ENCODE measurements at regions not wholly inside any gene's neighbourhood (a gene's known extent, or its start where the extent isn't known, plus 50 kb on each side); places are given as distances from the start of the nearest gene placed in this dataset.

- TF ChIP-seq ZNF395 (CRISPR knock-in tag; IDR thresholded peaks at IDR 0.05): no peak
- no peak for TF ChIP-seq ZNF263 (CRISPR knock-in tag; IDR thresholded peaks at IDR 0.05; ENCODE audit: borderline replicate concordance)
- TF ChIP-seq SMAD4 (CRISPR knock-in tag; conservative IDR thresholded peaks at IDR 0.05): no peak
Measured at GRCh38 chr4:111713276-111713675, 432.0 kb upstream of the FAM241A start (continued).

- ATAC-seq (no peak), DNase-seq (ENCODE audit: extremely low read depth in 1 of 4, low spot score in 3 of 4) (no peak), FAIRE-seq (no peak)
- WGBS (ENCODE audit: insufficient coverage, low coverage, missing lambda C conversion rate): 0% methylated on average over 1 of the region's 1 CpG
- Histone ChIP-seq H3K9me1 (ENCODE audit: control insufficient read depth, insufficient read depth, low read length) (no peaks in the 10 kb centered on the region), H3K4me1 (replicated peaks in 1 of 2; ENCODE audit: control insufficient read depth in 2 of 2, insufficient read depth in 2 of 2, low read length in 2 of 2) (no peaks in the 10 kb centered on the region), H3K27me3 (ENCODE audit: control insufficient read depth in 2 of 2, insufficient read depth in 2 of 2, low read length in 2 of 2) (no peaks in the 10 kb centered on the region), H3K9ac (ENCODE audit: insufficient read depth in 1 of 2, low read depth in 2 of 2, low read length in 2 of 2) (no peak overlapping the region), H3K36me3 (ENCODE audit: control insufficient read depth, insufficient read depth, low read length) (no peaks in the 10 kb centered on the region), H4K20me1 (replicated peaks; ENCODE audit: control insufficient read depth, insufficient read depth, low read length) (no peaks in the 10 kb centered on the region), H3K4me3 (no peak overlapping the region), H3K27ac (ENCODE audit: extremely low read depth, low read depth, low read length) (no peak overlapping the region), H2AFZ (ENCODE audit: low read depth, low read length) (no peak overlapping the region), H3K79me2 (ENCODE audit: control insufficient read depth, insufficient read depth, low read length) (no peaks in the 10 kb centered on the region), H3K4me2 (ENCODE audit: insufficient read depth, low read length) (no peak overlapping the region), H3K9me3 (replicated peaks; ENCODE audit: control insufficient read depth, insufficient read depth, low read depth, low read length) (no peaks in the 10 kb centered on the region)
- intact Hi-C loops (cut with micrococcal nuclease): no loop called here
- in situ Hi-C loops (cut with MboI): no loop called here
- ChIA-PET POLR2A (no interaction called here), CTCF (ENCODE audit: low intra/inter-chr PET ratio) (no interaction called here)
- BruUV-seq (replicated peaks): no TSS peak
- TF ChIP-seq ZNF79 (CRISPR knock-in tag; IDR thresholded peaks at IDR 0.05; ENCODE audit: low read depth): no peak
- TF ChIP-seq, protein P1, sequence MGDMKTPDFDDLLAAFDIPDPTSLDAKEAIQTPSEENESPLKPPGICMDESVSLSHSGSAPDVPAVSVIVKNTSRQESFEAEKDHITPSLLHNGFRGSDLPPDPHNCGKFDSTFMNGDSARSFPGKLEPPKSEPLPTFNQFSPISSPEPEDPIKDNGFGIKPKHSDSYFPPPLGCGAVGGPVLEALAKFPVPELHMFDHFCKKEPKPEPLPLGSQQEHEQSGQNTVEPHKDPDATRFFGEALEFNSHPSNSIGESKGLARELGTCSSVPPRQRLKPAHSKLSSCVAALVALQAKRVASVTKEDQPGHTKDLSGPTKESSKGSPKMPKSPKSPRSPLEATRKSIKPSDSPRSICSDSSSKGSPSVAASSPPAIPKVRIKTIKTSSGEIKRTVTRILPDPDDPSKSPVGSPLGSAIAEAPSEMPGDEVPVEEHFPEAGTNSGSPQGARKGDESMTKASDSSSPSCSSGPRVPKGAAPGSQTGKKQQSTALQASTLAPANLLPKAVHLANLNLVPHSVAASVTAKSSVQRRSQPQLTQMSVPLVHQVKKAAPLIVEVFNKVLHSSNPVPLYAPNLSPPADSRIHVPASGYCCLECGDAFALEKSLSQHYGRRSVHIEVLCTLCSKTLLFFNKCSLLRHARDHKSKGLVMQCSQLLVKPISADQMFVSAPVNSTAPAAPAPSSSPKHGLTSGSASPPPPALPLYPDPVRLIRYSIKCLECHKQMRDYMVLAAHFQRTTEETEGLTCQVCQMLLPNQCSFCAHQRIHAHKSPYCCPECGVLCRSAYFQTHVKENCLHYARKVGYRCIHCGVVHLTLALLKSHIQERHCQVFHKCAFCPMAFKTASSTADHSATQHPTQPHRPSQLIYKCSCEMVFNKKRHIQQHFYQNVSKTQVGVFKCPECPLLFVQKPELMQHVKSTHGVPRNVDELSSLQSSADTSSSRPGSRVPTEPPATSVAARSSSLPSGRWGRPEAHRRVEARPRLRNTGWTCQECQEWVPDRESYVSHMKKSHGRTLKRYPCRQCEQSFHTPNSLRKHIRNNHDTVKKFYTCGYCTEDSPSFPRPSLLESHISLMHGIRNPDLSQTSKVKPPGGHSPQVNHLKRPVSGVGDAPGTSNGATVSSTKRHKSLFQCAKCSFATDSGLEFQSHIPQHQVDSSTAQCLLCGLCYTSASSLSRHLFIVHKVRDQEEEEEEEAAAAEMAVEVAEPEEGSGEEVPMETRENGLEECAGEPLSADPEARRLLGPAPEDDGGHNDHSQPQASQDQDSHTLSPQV (IDR thresholded peaks at IDR 0.05): no peak
- TF ChIP-seq SNIP1 (IDR thresholded peaks at IDR 0.05; ENCODE audit: low read depth): no peak
- TF ChIP-seq E2F1 (CRISPR knock-in tag; IDR thresholded peaks at IDR 0.05): no peak
- TF ChIP-seq CHD2 (IDR thresholded peaks at IDR 0.05; ENCODE audit: low read depth, low read length): no peak
- no peak for TF ChIP-seq NCOR1 (IDR thresholded peaks at IDR 0.05)
- no peak for TF ChIP-seq NELFE (IDR thresholded peaks at IDR 0.05; ENCODE audit: insufficient read depth, insufficient read length)
- TF ChIP-seq, protein P2, sequence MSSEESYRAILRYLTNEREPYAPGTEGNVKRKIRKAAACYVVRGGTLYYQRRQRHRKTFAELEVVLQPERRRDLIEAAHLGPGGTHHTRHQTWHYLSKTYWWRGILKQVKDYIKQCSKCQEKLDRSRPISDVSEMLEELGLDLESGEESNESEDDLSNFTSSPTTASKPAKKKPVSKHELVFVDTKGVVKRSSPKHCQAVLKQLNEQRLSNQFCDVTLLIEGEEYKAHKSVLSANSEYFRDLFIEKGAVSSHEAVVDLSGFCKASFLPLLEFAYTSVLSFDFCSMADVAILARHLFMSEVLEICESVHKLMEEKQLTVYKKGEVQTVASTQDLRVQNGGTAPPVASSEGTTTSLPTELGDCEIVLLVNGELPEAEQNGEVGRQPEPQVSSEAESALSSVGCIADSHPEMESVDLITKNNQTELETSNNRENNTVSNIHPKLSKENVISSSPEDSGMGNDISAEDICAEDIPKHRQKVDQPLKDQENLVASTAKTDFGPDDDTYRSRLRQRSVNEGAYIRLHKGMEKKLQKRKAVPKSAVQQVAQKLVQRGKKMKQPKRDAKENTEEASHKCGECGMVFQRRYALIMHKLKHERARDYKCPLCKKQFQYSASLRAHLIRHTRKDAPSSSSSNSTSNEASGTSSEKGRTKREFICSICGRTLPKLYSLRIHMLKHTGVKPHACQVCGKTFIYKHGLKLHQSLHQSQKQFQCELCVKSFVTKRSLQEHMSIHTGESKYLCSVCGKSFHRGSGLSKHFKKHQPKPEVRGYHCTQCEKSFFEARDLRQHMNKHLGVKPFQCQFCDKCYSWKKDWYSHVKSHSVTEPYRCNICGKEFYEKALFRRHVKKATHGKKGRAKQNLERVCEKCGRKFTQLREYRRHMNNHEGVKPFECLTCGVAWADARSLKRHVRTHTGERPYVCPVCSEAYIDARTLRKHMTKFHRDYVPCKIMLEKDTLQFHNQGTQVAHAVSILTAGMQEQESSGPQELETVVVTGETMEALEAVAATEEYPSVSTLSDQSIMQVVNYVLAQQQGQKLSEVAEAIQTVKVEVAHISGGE (CRISPR knock-in tag; IDR thresholded peaks at IDR 0.05): no peak
Measured at GRCh38 chr4:111717921-111718320, 427.3 kb upstream of the FAM241A start.
